Fibroblast of villous mesenchyme (primary cell): ENCODE measurements at regions not wholly inside any gene's neighbourhood (a gene's known extent, or its start where the extent isn't known, plus 50 kb on each side); places are given as distances from the start of the nearest gene placed in this dataset.
"Not testable (repeated sequence)": the region's sequence is repeated elsewhere in the genome, so short reads cannot be mapped to it uniquely, and the experiment has no call there.

Experiments
- DNase-seq: peaks from one replicate; pipeline ENCODE4 v3.0.0-alpha.2; 2010; ENCODE audit warnings: low read depth
- H3K4me3 ChIP-seq: 2 replicates; pipeline ENCODE4 v1.5.1; 2011; ENCODE audit warnings: low read depth, mild to moderate bottlenecking, low read length
- TF ChIP-seq, protein P1 (sequence below): IDR thresholded peaks from 2 replicates; pipeline ENCODE4 v1.5.1; 2012; ENCODE audit warnings: low read depth, mild to moderate bottlenecking, low read length; ENCODE audit not compliant: insufficient read depth

DNA sequence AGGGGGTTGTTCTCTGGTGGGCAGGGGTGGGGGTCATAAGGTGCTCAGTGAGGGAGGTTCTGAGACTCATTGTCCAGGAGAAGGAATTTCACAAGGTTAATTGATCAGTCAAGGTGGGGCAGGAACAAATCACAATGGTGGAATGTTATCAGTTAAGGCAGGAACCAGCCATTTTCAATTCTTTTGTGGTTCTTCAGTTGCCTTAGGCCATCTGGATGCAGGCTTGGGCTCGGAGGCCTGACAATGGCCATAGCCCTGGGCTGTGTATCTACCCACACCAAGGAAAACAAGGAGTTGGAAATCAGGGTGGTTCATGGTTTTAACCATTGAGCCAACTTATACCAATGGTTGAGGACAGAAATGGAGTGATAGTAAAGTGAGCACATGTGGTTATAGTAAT is 1221.8 kb downstream of the TYW1 start:
- no peak for DNase-seq
- TF ChIP-seq, protein P1, sequence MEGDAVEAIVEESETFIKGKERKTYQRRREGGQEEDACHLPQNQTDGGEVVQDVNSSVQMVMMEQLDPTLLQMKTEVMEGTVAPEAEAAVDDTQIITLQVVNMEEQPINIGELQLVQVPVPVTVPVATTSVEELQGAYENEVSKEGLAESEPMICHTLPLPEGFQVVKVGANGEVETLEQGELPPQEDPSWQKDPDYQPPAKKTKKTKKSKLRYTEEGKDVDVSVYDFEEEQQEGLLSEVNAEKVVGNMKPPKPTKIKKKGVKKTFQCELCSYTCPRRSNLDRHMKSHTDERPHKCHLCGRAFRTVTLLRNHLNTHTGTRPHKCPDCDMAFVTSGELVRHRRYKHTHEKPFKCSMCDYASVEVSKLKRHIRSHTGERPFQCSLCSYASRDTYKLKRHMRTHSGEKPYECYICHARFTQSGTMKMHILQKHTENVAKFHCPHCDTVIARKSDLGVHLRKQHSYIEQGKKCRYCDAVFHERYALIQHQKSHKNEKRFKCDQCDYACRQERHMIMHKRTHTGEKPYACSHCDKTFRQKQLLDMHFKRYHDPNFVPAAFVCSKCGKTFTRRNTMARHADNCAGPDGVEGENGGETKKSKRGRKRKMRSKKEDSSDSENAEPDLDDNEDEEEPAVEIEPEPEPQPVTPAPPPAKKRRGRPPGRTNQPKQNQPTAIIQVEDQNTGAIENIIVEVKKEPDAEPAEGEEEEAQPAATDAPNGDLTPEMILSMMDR: no peak
- H3K4me3 ChIP-seq: no peak overlapping the region

DNA sequence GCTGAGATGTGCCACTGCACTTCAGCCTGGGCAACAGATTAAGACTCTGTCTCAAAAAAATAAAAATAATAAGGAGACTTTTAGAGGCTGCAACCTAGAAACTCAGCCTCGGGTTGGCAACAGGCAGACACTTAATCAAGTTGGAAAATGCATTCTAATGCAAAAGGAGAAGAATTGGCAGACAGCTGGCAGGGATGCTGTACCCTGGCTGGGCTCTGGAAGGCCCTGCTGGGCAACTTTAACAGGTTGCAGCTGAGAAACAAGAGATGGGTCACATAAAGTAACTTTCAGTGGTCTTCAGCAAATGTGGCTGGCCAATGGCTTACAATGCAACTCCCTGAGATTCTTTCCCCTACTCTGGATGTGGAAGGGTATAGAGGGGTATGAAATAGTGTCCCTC is 1225.7 kb downstream of the TYW1 start:
- TF ChIP-seq, protein P1: no peak
- no peak for DNase-seq

DNA sequence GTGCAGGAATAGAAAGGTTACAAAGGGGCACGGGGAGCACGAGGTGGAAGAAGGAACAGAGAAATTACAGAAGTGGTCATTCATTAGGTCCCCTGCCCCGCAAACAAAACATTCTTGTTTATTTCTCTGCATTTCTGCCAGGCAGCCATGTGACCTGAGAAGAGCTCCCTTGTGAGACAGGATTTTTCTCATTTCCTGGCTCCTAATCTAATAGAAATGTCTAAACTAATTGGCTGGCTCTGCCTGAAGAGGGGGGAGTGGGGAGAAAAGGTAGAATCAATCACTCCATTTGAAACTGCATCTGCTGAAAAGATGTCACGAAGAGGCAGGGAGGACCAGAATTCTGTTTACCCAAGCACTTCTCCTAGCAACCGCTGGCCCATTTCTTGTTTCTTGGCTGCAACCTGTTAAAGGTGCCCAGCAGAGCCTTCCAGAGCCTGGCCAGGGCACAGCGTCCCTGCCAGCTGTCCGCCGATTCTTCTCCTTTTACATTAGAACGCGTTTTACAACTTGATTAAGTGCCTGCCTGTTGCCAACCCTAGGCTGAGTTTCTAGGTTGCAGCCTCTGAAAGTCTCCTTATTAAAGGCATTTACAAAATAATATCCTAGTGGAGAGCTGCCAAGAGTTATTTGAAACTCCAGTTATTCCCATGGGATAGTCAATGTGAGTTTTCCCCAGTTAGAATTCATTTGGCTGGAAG is 1227.6 kb downstream of the TYW1 start:
- TF ChIP-seq, protein P1: no peak
- no peak for DNase-seq
- H3K4me3 ChIP-seq: no peak overlapping the region

More for the DNA sequence above, 1225.7 kb downstream of the TYW1 start:
- H3K4me3 ChIP-seq: no peak overlapping the region

DNA sequence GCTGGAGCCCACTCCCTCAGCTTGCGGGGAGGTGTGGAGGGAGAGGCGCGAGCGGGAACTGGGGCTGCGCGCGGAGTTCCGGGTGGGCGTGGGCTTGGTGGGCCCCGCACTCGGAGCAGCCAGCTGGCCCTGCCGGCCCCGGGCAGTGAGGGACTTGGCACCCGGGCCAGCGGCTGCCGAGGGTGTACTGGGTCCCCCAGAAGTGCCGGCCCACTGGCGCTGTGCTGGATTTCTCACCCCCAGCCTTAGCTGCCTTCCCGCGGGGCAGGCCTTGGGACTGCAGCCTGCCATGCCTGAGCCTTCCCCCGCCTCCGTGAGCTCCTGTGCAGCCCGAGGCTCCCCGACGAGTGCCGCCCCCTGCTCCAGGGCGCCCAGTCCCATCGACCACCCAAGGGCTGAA is 1234.4 kb downstream of the TYW1 start:
- H3K4me3 ChIP-seq, DNase-seq: not testable (repeated sequence)

DNA sequence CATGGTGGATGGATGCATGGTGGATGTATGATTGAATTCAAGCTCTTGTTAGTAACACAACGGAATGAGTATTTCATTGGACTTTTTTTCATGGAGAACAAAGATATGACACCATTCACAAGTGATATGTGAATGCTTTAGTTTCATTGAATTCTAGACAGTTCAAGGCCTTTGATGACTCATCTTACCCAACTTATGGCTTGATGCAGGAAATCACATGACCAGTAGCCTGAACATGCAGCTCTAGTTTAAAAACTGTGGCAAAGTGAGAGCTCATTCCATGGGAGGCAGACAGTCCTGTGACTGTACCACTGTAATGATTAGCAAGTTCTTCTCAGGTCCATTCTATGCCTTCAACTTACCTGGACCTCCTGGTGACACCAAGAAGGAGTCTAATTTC is 1239.3 kb downstream of the TYW1 start:
- DNase-seq: no peak
- TF ChIP-seq, protein P1: no peak
- no peak overlapping the region for H3K4me3 ChIP-seq

DNA sequence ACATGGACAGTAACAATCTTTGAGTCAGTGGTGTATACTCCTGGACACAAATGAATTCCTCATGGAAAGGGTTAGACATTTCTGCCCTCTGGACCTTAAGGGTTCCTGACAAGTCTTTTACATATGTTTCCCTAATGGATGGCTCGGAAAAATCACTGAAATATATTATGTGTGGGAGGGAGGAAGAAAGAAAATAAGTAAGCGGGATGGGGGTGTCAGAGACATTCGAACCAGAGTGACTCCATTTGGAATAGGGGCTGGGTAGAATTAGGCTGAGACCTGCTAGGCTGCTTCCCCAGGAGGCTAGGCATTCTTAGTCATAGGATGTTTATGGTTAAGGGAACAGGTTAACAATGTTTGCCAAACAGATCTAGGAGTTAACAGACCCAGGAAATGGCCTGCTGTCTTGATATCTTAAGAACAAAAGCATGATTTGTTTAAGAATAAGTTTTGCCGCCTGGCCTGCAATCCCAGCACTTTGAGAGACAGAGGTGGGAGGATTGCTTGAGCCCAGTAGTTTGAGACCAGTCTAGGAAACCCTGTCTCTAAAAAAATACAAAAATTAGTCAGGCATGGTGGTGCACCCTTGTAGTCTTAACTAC is 1241.7 kb downstream of the TYW1 start:
- no peak overlapping the region for H3K4me3 ChIP-seq
- DNase-seq: no peak
- TF ChIP-seq, protein P1: no peak

DNA sequence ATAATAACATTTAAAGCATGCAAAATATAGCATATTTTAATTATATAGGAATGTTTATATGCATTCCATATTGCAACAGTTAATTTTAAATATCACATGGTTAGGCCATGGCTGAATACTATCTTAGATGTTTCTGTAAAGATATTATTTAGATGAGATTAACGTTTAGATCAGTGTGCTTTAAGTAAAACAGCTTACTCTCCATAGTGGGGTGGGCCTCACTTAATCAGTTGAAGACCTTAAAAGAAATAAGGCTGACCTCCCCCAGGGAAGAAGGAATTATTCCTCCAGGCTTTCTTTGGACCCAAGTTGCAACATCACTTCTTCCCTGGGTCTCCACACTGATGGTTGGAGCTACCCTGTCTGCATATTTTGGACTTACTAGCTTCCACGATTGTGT is 1246.5 kb downstream of the TYW1 start:
- no peak overlapping the region for H3K4me3 ChIP-seq
- TF ChIP-seq, protein P1: no peak
- DNase-seq: no peak
